Kidney glomerular epithelial cell (primary cell): ENCODE measurements at regions not wholly inside any gene's neighbourhood (a gene's known extent, or its start where the extent isn't known, plus 50 kb on each side); places are given as distances from the start of the nearest gene placed in this dataset.

Source experiments
- DNase-seq: peaks from one replicate; lab custom pipeline; 2025; lab: John Stamatoyannopoulos, UW

- no peak for DNase-seq
These were observed 242.3 kb upstream of the SP8 start for GRCh38 chr7:21029006-21029405.

DNA sequence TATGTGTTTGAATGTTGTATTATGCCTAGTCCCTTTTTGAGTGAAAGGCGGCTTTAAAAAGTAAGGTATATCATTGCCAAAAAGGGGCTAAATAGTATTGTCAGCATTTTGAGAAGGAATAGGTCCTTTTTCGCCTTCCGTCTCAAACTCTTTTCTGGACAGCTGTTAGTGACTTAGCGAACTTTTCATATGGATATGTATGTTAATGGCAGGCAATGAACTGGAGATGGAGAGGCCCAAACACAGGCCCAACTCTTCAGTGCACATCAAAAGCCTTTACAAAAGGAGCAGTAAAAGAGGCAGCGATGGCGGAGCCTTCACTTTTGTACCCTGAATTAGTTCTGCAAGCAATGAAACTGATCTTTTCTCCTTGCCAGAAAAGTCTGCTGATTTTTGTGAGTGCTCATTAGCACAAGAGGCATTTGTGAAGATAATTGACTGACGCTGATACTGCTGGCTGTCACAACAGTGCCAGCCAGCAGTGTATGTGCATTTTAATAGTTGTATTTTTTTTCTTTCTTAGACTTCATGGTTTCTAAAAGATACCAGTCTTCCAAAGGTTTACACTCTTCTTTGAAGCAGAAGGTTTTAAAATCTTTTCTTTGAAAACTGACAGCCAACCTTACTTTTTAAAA, 243.7 kb upstream of the SP8 start:
- no peak for DNase-seq

- no peak for DNase-seq
These were observed 254.6 kb upstream of the SP8 start for GRCh38 chr7:21041252-21041651.

- DNase-seq = no peak
These were observed 255.0 kb upstream of the SP8 start for GRCh38 chr7:21041666-21042065.

GRCh38 chr7:21044384-21044783, 257.7 kb upstream of the SP8 start:
- DNase-seq = no peak

GRCh38 chr7:21044913-21045568, 258.4 kb upstream of the SP8 start:
- no peak for DNase-seq

DNA sequence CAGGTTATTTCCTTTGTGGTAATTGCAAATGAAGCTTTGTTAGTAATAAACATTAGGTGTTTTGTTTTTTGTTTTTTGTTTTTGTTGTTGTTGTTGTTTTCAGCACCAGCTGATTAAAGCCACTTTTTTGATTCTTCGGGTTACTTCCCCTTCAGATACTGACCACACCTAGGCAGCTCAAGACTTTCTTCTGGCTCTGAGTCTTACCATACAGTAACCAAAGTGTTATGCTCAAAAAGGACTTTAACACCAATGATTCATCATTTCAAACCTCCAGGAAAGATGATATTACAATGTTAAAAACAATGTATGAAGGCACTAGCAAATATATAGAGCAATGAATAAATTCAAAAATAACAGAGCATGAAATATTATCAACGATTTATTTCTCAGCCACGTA, 265.2 kb upstream of the SP8 start:
- DNase-seq = no peak

- DNase-seq = no peak
These were observed 267.9 kb upstream of the SP8 start for GRCh38 chr7:21054427-21055112.

DNA sequence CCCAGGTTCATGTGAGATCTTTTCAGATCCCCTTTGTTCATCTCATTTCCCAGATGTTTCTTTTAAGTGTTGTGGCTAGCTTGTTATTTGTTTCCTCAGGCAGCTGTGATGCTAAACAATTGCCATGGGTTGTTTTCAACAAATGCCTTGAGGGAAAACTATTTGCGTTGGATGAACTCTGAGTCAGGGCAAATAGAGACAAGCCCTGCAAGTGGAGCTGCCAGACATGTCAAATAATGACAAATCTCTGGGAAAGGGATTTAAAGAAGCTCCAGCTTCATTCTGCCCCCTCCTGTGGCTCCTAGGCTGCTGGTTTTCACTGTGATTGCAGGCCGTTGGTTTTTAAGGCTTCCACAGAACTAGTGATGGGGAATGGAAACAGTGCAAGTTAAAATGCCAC, 272.4 kb upstream of the SP8 start:
- no peak for DNase-seq

- DNase-seq = no peak
These were observed 276.4 kb upstream of the SP8 start for GRCh38 chr7:21063106-21063505.

DNA sequence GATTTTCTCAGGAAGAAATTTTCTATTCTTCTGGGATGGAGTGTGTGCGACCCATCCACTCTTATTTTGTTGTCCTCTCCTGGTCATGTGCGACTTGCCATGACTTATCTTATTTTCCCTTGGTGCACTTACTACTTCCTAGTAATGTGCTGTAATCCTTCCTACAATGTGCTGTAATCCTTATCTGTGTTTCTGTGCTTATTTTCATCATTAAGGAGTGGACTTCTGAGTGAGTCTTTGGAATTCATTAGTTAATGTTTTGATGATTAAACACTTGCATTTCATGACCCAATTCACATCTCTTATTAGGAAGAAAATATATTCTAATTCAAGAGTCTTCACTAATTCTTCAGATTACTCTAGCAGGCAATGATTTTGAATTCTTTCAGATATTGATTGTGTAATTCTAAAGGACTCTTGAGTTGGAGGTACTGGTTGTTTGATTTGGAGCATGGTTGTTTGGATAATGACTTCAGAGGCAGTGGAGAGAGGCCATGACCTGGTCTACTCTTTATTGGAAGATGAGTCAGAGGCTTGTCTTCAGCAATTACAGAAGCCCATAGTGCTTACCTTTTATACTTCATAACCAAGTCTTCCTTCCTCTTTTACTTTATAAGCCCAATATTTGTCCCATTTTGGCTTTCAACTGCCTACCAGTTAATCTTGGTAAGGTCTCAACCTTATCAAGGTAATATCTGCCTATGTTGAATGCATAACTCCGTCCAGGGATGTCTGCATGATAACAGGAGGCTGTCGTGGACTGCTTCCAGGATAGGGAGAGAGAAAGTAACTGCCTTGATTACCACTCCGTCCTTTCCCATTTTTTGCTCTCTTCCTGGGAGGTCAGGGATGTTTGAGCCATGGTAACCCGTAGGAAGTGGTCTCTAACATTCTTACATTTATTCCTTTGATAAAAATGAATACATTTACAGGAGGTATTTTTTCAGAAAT, 278.3 kb upstream of the SP8 start:
- DNase-seq = peak; percentile 81

GRCh38 chr7:21066221-21066620, 279.5 kb upstream of the SP8 start:
- DNase-seq = no peak

GRCh38 chr7:21067216-21067615, 280.5 kb upstream of the SP8 start:
- no peak for DNase-seq

GRCh38 chr7:21070571-21071090, 283.9 kb upstream of the SP8 start:
- DNase-seq = no peak

- DNase-seq = no peak
These were observed 285.1 kb upstream of the SP8 start for GRCh38 chr7:21071561-21072501.

- DNase-seq = no peak
These were observed 289.4 kb upstream of the SP8 start for GRCh38 chr7:21076054-21076453.

- no peak for DNase-seq
These were observed 289.9 kb upstream of the SP8 start for GRCh38 chr7:21076574-21076973.

DNA sequence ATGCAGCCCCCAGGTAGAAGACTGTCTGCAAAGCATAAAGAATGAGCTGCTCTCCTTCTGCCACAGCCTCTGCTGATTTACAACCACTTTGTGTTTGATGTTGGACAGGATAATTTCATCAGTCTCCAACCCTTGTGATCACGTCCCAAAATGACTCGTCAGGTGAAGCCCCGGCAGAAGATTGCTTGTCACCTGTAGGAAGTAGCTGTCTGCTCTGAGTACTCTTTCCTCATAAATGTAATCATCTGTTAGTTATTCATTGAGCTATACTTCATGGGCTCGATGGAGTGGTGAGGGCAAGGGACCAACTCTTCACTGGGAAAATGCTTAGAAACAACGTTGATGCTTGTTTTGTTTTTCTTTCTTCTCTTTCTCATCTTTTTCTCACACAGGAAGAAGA, 290.9 kb upstream of the SP8 start:
- no peak for DNase-seq

GRCh38 chr7:21084286-21084685, 297.6 kb upstream of the SP8 start:
- DNase-seq = no peak

DNA sequence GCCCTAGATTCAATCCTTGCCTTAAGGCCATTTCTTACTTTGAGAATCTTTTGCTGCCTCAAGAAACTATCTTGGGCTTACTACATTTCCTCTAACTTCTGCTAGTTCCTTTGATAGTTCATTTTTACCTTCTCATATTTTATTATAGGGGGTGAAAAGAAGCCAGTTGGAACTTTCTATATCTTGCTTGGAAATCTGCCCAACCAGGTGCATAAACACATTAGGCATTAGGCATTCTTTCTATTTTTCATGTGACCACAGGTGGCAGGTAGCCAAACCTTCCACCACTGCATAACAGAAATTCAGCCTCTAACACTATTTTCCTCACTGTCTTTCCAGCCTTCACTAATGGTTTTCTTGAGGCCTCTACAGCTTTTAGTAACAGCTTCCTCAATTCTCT, 300.0 kb upstream of the SP8 start:
- DNase-seq = peak; percentile 53

- no peak for DNase-seq
These were observed 303.0 kb upstream of the SP8 start for GRCh38 chr7:21089653-21090052.
